Fibroblast of lung (primary cell): ENCODE measurements at regions not wholly inside any gene's neighbourhood (a gene's known extent, or its start where the extent isn't known, plus 50 kb on each side); places are given as distances from the start of the nearest gene placed in this dataset.

Experiments
- CTCF ChIP-seq, 2 donors: IDR thresholded peaks in 1 of 2; conservative IDR thresholded peaks in 1 of 2; 1 replicate in 1 of 2; 2 replicates in 1 of 2; pipeline ENCODE4 v1.5.1; 2011 to 2012; ENCODE audit warnings: low read length in 2 of 2, control low read depth in 1 of 2, inconsistent platforms in 1 of 2, low read depth in 1 of 2, mild to moderate bottlenecking in 1 of 2
- EZH2 ChIP-seq: IDR thresholded peaks from 2 replicates; pipeline ENCODE4 v1.5.1; 2012; ENCODE audit warnings: low read length, control low read depth, mild to moderate bottlenecking; ENCODE audit errors: missing control alignments

- no peak for TF ChIP-seq CTCF (conservative IDR thresholded peaks at IDR 0.05 in 1 of 2, IDR thresholded peaks at IDR 0.05 in 1 of 2; ENCODE audit: low read depth in 1 of 2, low read length in 2 of 2)
- TF ChIP-seq EZH2 = no peak
Measured at GRCh38 chr9:89878003-89878411, 273.2 kb downstream of the GADD45G start.
